Inferior parietal cortex (tissue), 1 donor: ENCODE measurements at regions not wholly inside any gene's neighbourhood (a gene's known extent, or its start where the extent isn't known, plus 50 kb on each side); places are given as distances from the start of the nearest gene placed in this dataset.
"Not testable (repeated sequence)": the region's sequence is repeated elsewhere in the genome, so short reads cannot be mapped to it uniquely, and the experiment has no call there.

ENCODE experiments used
- DNase-seq: peaks from one replicate; pipeline ENCODE4 v3.0.0-alpha.2; 2016; ENCODE audit errors: extremely low spot score

DNA sequence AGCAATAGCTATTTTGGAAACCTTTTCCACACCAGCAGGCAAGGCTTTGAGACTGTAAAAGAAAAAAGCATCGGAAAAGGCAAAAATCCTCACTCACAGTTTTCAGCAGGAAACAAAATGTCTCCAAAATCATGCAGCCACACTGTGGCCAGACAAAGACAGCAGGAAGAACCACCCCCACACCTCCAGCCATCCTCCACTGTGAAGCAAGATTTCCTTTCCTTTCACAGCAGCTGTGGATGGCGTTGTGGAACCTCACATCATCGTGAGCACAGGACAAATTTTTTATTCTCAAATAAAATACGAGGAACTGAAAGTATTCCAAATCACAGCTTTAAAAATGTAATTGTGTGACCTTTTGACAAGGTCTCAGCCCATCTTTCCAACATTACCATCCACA is 351.7 kb upstream of the NOCT start:
- peak; percentile 49 for DNase-seq

DNA sequence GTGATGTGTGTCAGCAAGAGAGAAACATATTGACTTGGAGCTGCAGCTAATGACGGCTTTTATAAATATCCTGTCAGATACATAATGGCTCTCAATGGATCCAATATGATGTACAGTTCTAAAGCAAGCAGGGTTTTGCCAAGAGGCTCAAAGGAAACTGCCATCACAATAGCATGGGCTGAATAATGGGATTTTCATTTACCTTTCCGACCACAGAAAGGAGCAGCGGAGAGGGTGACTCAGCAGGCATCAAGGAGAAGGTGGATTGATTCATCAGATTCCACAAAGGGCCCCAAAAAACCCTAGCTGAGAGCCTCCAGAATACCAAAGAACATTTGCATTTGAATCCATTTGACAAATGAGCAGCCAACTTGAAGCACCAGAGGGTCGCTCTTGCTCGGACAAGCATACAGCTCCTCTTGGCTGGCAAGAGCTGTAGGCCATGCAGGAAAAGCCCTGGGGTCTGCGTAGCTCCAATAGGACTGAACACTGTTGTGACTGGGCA is 355.7 kb upstream of the NOCT start:
- DNase-seq, result no peak

DNA sequence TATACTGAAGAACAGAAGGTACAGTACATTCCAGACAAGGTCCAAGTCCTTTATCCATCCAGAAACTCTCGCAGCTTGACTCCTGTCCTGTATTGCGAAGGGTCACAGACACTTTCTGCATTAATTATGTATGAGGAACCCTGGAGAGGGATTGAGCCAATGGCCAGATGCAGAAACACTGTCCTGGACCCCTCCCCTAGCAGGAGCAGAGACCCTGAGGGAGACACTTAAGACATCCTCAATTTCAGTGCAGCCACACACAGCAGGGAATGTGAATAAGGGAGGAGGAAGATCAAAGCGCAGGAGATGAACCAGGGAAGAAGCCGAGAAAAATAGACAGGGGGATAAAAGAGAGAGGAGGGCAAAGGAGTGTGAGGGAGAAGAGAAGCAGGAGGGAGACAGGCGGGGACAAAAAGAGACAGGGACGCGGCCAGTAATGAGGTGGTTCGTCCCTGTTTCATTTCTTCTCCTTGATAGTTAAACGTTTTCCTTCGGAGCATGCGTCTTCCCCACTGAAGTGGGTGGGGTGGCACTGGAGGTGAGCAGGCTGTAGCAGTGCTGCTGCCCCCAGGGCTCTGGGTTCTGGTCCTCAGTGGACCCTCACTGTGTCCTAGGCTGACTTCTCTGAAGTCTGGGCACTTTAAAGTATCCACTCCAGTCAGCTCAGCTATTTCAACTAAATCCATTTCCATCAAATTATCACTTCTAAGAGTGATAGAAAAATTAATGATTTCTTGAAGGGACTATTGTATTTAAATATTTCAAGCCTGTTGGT is 356.4 kb upstream of the NOCT start:
- DNase-seq, result no peak

DNA sequence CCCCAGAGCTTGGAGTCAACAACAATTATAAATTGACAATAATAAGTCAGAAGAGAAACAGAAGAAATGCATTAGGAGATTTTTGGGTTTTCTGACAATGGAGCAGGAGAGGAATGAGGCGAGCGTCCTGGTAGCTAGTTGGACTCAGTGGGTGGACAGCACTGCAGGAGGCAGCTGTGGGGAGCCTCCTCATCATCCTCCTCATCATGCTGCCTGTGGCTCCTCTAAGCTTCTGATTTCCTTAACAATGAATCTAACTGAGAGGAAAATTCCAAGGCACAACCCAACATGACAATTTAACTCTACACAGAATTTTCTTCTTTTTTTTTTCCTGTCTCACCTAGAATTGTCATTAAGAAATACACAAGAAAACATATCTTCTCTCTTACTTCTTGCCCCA is 357.1 kb upstream of the NOCT start:
- DNase-seq, result no peak

DNA sequence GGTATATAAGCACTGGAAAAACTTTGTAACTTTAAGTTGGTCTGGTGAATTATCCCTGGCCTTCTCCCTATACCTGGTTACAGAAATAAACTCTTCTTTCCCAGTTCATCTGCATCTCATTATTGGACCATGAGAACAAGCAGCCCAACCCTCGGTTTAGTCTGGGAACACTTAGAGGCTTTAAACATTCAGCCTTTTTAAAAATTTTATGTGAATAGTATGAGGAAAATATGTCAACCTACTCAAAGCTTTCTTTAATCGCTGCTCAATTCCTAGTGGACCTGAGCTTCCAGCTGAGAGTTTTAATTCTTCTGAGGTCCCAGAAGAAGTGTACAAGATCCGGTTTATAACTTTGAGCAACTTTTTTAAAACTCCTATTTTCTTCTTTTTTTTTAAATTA is 358.6 kb upstream of the NOCT start:
- DNase-seq, result no peak

DNA sequence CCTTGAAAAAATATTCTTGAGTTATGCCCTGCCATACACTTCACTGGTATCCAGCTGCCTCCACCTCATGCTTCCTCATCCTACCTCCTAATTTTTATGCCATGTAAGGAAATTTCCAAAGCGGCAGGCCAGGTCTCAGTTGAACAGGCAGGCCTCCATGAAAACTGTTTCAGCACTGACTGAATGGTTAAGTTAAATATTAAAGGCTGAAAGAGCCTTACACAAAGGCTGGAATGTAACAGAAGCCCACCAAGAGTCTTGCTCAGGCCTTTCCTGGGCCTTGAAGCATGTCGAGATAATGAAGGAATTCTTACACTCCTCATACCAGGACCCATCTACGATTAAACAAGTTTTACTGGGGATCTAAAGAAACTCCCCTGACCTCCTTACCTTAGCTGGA is 359.6 kb upstream of the NOCT start:
- DNase-seq, result no peak

DNA sequence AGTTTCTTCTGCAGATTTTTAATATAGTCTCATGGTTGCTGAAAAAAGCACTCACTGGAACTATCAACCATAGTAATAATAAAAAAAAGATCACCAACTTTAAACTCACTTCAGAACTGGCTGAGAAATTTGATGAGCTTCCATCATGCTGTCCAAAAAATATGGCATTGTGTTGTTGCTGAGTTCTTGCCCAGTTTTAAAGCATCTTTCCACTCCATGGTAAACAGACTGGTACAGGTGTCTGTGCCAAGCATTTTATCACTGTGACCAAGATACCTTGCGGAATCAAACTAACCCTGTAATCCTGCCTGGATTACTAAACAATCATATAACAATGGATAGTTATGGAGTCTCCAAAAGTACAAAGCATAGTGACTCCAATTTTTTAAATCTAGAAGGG is 360.3 kb upstream of the NOCT start:
- DNase-seq, result no peak

DNA sequence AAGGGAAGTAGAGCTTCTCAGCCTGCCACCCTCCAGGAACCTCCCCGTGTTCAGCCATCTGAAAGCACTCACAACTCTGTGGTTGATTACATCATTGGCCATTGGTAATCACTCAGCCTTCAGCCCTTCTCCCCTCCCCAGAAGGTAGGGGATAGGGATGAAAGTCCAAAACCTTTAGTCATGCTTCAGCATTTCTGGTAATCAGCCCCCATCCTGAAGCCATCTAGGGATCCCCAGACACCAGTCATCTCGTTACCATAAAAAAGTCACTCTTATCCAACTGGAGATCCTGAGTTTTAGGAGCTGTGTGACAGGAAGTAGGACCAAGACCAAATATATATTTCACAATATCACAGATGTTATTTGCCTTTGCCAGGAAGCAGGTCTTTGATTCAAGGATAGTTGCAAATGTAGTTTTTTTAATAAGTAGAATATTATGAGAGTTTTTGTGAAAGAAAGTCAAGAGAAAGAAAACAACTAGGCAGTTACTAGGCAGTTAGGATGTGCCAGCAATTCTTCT is 364.6 kb upstream of the NOCT start:
- DNase-seq, result no peak

DNA sequence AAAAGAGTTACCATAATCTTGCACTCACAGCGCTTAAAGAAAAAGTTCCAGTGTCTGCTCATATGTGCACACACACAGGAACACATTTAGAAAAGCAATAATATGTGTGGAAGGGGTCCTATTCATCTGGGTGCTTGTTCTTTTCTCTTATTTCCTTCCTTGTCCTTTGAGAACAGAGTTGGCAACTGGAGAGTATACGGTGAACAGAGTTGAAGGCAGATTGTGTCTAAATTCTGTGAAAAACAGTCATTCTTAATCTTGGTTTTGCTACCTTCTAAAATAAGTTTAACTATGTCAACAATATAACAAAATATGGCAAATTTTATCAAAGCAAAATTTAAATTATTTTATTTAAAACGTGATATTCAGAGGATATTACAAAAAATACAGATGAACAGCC is 365.1 kb upstream of the NOCT start:
- no peak for DNase-seq

DNA sequence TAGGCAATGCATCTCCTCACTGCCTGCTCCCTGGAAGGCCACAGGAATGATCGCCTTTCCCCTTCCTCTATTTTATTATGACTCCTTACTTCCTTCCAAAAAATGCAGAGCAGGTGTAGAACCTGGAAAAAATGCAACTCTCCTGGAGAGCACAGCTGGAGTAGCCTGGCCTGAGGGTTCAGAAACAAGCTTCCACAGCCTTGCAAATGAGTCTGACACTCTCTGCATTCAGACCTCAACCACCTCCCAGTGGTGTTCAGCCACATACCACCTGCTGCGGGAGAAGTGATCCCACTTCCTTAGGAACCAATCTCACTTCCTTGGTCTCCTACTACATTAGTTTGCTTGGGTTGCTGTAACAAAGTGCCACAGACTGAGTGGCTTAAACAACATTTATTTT is 368.1 kb upstream of the NOCT start:
- DNase-seq, result no peak

DNA sequence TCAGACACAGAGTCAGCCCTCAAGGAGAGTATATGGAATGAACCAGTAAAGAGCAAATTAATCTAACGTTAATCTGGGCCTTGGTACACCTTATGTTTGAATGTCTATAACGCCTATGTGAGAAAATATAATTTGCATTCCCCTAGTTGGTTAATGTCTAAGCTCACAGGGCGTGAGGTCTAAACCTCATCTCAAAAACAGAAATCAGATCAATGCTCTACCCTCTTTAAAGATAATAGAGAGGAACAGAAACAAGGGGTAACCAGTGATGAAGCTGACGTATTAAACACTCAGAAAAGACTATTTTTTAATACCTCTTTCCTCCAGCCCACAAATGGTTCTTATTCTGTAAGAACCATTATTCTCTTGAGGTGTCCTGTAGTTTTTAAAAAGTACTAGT is 369.2 kb upstream of the NOCT start:
- DNase-seq, result no peak

DNA sequence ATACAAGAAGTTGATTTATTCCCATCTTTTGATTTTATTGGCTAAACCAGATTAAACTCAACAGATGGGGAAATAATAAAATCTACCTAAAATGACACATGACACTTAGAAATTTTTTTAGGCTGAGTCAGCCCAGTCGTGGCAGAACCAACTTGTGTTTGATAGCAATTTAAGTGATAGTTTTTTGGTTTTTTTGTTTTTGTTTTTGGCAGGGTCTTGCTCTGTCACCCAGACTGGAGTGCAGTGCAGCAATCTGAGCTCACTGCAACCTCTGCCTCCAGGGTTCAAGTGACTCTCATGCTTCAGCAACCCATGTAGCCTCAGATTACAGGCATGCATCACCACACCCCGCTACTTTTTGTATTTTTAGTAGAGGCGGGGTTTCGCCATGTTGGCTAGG is 370.3 kb upstream of the NOCT start:
- no peak for DNase-seq

DNA sequence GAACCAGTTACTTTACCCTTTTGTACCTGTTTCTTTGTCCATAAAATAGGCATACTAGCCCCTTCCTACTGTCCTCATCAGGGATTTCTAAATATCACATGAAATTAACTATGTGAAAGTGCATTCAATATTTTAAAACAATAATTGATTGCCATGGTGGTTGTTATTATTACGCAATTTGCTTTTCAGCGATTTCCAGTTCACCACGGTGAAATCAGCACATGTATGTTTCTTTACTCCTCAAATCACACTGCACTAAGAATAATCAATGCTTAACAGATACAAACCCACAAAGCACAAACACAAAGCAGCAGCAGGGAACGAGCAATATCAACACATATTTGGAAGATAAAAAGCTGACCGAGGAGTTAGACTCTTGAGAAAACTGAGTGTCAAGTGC is 371.3 kb upstream of the NOCT start:
- DNase-seq, result no peak

DNA sequence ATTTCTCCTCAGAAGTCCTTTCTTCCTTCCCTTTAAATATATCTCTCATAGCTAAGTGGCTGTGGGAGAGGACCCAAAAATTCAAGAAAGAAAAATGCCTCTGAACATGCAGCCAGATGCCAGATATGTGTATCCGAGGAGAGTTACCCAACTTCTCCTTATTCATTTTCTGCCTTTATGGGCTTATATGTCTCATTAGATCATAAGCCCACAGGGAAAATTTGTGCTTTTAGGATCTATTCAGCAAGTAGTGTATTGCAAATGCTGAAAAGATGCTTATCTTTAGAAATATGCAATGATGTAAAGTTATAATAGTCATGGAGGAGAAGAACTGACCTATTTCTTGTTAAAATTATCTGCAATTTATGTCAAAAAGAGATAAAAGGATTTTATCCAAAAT is 371.8 kb upstream of the NOCT start:
- DNase-seq, result no peak

DNA sequence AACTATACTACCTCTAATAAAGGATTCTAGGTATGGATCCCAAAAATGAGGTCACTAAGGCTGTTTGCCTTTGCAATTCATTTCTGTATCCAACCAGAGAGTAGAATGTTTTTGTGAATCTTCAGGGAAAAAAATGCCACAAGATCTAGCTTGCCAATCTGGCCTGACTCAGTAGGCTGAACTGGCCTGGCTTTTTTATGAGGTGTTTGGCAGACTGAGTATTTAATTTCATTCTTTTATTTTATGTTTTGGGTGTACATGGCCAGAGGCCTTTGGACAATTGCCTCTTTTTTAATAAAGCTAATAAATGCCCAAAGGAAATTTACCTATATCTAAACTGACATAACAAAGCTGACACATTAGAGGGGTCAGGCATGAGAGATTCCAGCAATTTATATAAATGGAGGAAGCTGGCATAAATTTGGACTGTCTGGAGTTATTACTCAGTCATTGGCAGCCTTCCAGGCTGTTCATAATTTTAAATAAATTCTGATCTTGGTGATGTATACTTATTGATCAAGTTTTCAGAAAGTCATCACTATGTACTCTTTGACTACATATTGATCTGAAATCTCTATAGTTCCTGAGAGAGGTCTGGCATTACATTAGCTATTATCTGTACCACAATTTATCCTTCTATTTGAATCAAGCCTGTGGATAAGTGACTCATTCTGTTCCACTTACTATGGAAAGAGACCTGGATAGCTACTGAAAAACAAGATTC is 376.4 kb upstream of the NOCT start:
- no peak for DNase-seq

DNA sequence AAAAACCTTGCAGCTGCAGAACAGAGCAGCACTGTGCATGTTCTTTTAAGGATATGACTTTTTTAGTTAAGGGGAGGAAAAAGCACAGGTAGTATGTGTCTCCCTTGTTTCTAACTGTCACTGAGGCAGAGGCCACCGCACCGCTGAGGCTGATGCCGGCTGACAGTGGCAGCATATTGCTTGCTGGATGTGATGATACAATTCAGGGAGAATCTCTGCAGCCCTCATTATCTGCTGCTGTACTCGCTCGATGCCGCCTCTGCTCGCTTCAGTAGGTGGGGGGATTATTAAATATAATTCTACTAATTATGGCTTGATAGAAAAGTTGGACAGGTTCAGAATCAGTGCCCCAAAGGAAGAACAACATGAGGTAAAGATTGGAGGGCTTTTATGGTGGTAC is 378.8 kb upstream of the NOCT start:
- no peak for DNase-seq

DNA sequence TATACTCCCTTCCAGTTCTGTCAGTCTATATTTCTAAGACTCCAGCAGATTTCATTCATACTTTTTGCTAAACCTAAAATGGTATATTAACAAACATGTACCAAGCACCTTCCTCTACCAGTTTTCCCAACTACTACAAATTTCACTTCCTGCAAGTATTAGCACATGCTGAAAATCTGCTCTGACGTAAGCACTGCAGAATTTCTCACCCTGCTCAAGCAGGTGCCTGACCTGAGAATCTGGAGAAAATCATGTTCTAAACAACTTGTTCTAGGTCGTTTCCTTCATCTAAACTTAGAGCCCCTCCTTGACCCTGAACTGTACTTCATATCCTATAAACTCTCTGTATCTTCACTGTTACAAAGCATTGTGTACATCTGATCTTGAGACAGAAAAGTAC is 380.7 kb upstream of the NOCT start:
- no peak for DNase-seq

DNA sequence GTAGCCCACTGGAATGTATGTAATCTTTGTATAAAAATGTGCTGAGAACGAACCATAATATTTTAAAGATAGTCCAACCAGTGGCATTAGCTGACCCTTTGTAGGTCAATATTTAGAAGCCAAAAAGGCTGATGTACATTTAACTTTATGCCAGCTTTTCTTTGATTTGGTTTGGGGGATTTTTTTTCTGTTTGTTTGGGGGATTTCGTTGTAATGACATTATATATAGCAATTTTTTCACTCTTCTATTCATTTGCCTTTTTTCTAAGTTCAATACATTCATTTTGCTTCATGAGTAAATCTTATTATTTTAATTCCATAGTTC is 382.0 kb upstream of the NOCT start:
- DNase-seq, result no peak

DNA sequence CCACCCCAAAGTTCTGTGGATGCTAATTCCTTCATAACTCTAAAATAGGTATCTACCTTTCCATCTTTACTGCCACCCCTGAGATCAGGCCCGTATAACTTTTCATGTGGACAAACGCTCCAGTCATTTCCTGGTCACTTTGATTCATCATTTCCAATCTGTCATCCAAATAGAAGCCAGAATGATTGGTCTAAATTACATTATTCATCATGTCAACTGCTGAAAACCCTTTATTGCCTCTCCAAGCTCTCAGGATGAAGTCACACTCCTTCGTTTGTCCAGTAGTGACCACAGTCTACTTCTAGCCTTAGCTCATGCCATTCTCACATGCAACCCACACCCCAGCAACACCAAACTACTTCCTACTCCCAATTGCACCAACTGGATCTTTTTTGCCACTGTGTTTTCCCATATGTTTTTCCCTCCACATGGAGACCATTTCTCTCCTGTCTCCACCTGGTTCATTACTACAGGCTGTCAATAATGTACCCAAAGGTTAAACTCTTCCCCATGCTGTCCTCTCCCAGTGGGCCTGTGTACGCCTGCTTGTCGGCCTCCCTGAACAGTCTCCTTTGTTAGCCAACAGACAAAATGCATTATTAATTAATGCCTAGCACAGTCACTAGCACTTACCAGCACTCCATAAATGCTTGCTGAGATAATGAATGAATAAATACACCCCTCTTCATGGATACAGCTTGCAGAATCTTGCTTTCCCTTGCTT is 382.6 kb upstream of the NOCT start:
- DNase-seq, result no peak

DNA sequence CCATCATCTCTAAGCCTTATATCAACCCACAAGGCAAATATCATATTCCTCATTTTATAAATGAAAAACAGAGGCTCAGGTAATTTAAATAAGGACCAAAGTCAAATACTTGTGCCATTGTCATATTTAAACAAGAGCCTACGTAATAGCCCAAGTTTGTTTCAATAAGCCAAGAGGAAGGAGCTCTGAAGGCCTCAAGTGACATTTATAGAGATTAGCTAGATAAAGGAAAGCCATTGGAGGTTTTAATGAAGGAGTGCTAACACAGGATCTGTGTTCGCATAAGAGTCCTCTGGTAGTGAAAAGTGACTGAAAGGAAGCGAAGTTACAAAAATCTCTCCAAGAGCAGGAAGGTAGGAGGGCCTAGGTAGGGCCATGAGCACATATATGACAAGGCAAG is 384.9 kb upstream of the NOCT start:
- DNase-seq, result no peak

DNA sequence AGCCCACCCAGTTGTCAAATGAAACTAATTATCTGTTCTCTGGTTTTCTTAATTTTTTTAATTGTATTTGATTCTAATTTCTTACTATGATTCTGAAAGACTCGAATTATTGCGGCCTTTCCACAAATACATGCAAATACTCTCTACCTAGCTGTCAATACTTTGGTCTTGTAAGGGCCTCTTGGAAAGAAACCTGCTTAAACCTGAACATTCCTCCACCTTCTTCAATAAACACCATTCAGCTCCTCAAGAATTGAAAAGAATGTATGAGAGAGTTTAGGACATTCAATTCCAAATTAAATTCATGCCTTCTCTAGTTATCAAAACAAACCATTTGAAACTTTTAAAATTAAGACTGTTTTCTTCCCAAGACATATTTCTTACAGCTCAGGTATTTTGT is 385.9 kb upstream of the NOCT start:
- no peak for DNase-seq

DNA sequence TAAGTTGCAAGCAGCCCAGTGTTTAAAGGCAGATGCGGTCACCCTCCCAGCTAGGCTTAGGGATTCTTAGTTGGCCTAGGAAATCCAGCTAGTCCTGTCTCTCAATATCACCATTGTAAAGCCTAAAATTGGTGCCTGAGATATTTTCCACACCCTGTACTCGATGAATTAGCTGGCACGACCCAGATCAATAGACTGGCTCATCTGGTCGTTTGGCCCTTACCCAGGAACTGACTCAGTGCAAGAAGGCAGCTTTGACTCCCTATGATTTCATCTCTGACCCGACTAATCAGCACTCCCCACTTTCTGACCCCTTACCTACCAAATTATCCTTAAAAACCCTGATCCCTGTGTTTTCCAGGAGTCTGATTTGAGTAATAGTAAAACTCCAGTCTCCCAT is 384.9 kb upstream of the SLC7A11 start:
- no peak for DNase-seq

DNA sequence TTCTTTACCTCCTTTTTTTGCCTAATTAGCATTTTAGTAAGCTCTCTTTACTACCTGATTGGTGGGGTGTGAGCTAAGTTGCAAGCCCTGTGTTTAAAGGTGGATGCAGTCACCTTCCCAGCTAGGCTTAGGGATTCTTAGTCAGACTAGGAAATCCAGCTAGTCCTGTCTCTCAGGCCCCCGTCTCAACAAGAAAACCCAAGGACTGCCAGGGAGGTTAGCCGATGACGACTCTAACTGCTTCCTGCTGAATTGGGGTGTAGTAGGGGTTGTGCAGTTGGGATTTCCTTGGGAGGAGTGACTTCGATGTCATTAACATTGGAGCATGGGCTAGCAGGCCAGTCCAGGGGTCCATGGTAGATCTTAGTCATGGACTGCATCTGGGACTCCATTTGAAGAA is 380.2 kb upstream of the SLC7A11 start:
- DNase-seq, result not testable (repeated sequence)
